Mesendoderm (in vitro differentiated cells): ENCODE measurements at regions not wholly inside any gene's neighbourhood (a gene's known extent, or its start where the extent isn't known, plus 50 kb on each side); places are given as distances from the start of the nearest gene placed in this dataset.

Source experiments
- DNase-seq: peaks from one replicate; pipeline ENCODE4 v3.0.0; 2013
- H2AK5ac ChIP-seq: 2 replicates; pipeline ENCODE4 v1.6.1; 2013; ENCODE audit warnings: low read length, inconsistent platforms
- H2BK120ac ChIP-seq: 2 replicates; pipeline ENCODE4 v1.6.1; 2013; ENCODE audit warnings: low read depth, mild to moderate bottlenecking, low read length, moderate library complexity, mixed read lengths
- H2BK15ac ChIP-seq: replicated peaks from 2 replicates; pipeline ENCODE4 v1.6.1; 2013; ENCODE audit warnings: low read depth, mild to moderate bottlenecking, moderate library complexity
- H2BK5ac ChIP-seq: 2 replicates; pipeline ENCODE4 v1.6.1; 2013; ENCODE audit warnings: low read length, inconsistent platforms
- H3K18ac ChIP-seq: 2 replicates; pipeline ENCODE4 v1.6.1; 2013; ENCODE audit warnings: mild to moderate bottlenecking, low read length, mixed read lengths
- H3K23ac ChIP-seq: one replicate; pipeline ENCODE4 v1.6.1; 2013; ENCODE audit warnings: low read length
- H3K27ac ChIP-seq: 2 replicates; pipeline ENCODE4 v1.5.1; 2013; ENCODE audit warnings: low read depth, mild to moderate bottlenecking, inconsistent platforms, low read length, moderate library complexity
- H3K27me3 ChIP-seq: 2 replicates; pipeline ENCODE4 v1.6.1; 2013; ENCODE audit warnings: low read length, control low read depth, mild to moderate bottlenecking, inconsistent platforms; ENCODE audit not compliant: insufficient read depth, poor library complexity
- H3K36me3 ChIP-seq: 2 replicates; pipeline ENCODE4 v1.6.1; 2013; ENCODE audit warnings: low read length, inconsistent platforms; ENCODE audit not compliant: control insufficient read depth, insufficient read depth
- H3K4ac ChIP-seq: one replicate; pipeline ENCODE4 v1.6.1; 2013; ENCODE audit warnings: low read depth, mild to moderate bottlenecking, low read length, moderate library complexity
- H3K4me1 ChIP-seq: 2 replicates; pipeline ENCODE4 v1.6.1; 2013; ENCODE audit warnings: low read depth, low read length, inconsistent platforms; ENCODE audit not compliant: control insufficient read depth
- H3K4me2 ChIP-seq: 2 replicates; pipeline ENCODE4 v1.6.1; 2013; ENCODE audit warnings: low read length
- H3K4me3 ChIP-seq: 2 replicates; pipeline ENCODE4 v1.5.1; 2013; ENCODE audit warnings: mild to moderate bottlenecking, low read length
- H3K56ac ChIP-seq: one replicate; pipeline ENCODE4 v1.6.1; 2013; ENCODE audit warnings: low read length
- H3K79me1 ChIP-seq: 2 replicates; pipeline ENCODE4 v1.6.1; 2013; ENCODE audit warnings: low read length, inconsistent platforms
- H3K79me2 ChIP-seq: 2 replicates; pipeline ENCODE4 v1.6.1; 2013; ENCODE audit warnings: mild to moderate bottlenecking, low read length; ENCODE audit not compliant: control insufficient read depth, insufficient read depth
- H3K9ac ChIP-seq: 2 replicates; pipeline ENCODE4 v1.6.1; 2013; ENCODE audit warnings: low read length, inconsistent platforms
- H4K5ac ChIP-seq: one replicate; pipeline ENCODE4 v1.6.1; 2013; ENCODE audit warnings: low read length
- H4K8ac ChIP-seq: one replicate; pipeline ENCODE4 v1.6.1; 2013; ENCODE audit warnings: low read depth, mild to moderate bottlenecking, control low read depth, low read length, moderate library complexity
- WGBS: extraction: QIAGEN DNeasy Blood & Tissue Kit; methylation state at CpG from one replicate; pipeline ENCODE4 v1.1.7; 2013; ENCODE audit warnings: low lambda C conversion rate, missing lambda C conversion rate; ENCODE audit not compliant: insufficient coverage; ENCODE audit errors: extremely low coverage; 5-methylcytosine and 5-hydroxymethylcytosine counted together

DNA sequence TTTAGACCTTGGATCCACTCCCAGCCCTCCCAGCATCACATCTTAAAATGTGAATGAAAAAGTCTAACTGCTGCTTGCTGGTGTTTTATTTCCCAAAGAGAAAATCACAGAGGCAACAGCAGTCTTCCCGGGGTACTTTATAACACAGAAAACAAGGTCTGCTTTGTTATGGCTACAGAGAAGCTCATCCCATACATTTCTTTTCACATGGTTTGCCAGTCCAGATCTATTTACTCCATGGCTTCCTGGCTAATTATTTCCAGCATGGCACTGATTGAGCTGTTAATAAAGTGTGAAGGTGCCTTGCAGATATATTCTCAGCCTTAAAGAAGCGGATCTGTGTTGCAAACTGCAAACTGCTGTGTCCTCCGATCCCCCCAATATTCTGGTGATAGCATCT lies 466.1 kb upstream of the CFAP20DC start:
- Histone ChIP-seq H3K56ac (no peak overlapping the region), H2BK120ac (no peak overlapping the region), H3K4ac (no peak overlapping the region), H4K5ac (no peak overlapping the region), H3K4me1 (peaks cover 2% of the 10 kb centered on the region), H3K36me3 (no peaks in the 10 kb centered on the region), H3K27ac (no peak overlapping the region), H3K23ac (no peak overlapping the region), H3K4me3 (no peak overlapping the region), H3K79me1 (no peaks in the 10 kb centered on the region), H2AK5ac (no peak overlapping the region), H2BK5ac (no peak overlapping the region), H3K9ac (no peak overlapping the region), H2BK15ac (no peak overlapping the region), H4K8ac (no peak overlapping the region), H3K18ac (no peak overlapping the region), H3K27me3 (no peaks in the 10 kb centered on the region), H3K79me2 (no peaks in the 10 kb centered on the region), H3K4me2 (no peak overlapping the region)
- peak; percentile 49 for DNase-seq
- no CpG with 5 or more reads among the region's 3 CpGs for WGBS

- H3K79me1 ChIP-seq: no peaks in the 10 kb centered on the region
- no peak overlapping the region for H2BK5ac ChIP-seq
- H3K4me2 ChIP-seq: no peak overlapping the region
- H2BK120ac ChIP-seq: no peak overlapping the region
- H3K23ac ChIP-seq: no peak overlapping the region
- H3K36me3 ChIP-seq: no peaks in the 10 kb centered on the region
- WGBS: no CpG with 5 or more reads among the region's 7 CpGs
- no peak overlapping the region for H2BK15ac ChIP-seq
- no peak overlapping the region for H4K8ac ChIP-seq
- no peak overlapping the region for H3K4me3 ChIP-seq
- no peaks in the 10 kb centered on the region for H3K79me2 ChIP-seq
- no peak overlapping the region for H3K4ac ChIP-seq
- H3K9ac ChIP-seq: no peak overlapping the region
- DNase-seq: peak; percentile 31
- no peak overlapping the region for H3K56ac ChIP-seq
- H4K5ac ChIP-seq: no peak overlapping the region
- no peak overlapping the region for H3K18ac ChIP-seq
- no peaks in the 10 kb centered on the region for H3K27me3 ChIP-seq
- H3K27ac ChIP-seq: no peak overlapping the region
- peaks cover 2% of the 10 kb centered on the region for H3K4me1 ChIP-seq
- H2AK5ac ChIP-seq: no peak overlapping the region
Measured at GRCh38 chr3:59514865-59515482, 465.1 kb upstream of the CFAP20DC start.

DNA sequence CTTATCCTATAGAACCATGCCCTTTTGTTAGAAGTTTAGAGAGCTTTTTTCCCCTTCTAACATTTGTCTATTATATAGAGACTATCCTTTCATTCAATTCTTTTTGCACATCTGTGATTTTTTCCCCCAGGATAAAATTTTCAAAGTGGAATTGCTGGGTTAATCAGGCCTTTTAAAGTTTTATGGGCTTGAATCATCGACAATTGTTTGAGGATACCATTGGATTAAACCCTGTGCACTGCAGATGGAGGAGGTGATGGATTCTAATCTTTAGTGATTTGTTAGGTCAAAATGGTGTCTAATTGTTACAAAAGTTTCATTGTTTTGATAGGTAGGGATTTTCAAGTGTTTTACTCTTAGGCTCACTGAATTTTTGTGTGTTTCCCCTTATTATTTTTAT lies 463.7 kb upstream of the CFAP20DC start:
- H3K4me1 ChIP-seq: no peaks in the 10 kb centered on the region
- H2BK5ac ChIP-seq: no peak overlapping the region
- no peak overlapping the region for H3K4me3 ChIP-seq
- H4K5ac ChIP-seq: no peak overlapping the region
- no peak overlapping the region for H3K4ac ChIP-seq
- no peak overlapping the region for H2BK15ac ChIP-seq
- DNase-seq: no peak
- H2AK5ac ChIP-seq: no peak overlapping the region
- no peak overlapping the region for H3K27ac ChIP-seq
- H3K9ac ChIP-seq: no peak overlapping the region
- WGBS: no CpG with 5 or more reads among the region's 1 CpG
- H3K79me2 ChIP-seq: no peaks in the 10 kb centered on the region
- no peaks in the 10 kb centered on the region for H3K27me3 ChIP-seq
- H4K8ac ChIP-seq: no peak overlapping the region
- H3K36me3 ChIP-seq: no peaks in the 10 kb centered on the region
- H3K4me2 ChIP-seq: no peak overlapping the region
- no peak overlapping the region for H3K18ac ChIP-seq
- H3K79me1 ChIP-seq: no peaks in the 10 kb centered on the region
- no peak overlapping the region for H3K23ac ChIP-seq
- H2BK120ac ChIP-seq: no peak overlapping the region
- H3K56ac ChIP-seq: no peak overlapping the region

DNA sequence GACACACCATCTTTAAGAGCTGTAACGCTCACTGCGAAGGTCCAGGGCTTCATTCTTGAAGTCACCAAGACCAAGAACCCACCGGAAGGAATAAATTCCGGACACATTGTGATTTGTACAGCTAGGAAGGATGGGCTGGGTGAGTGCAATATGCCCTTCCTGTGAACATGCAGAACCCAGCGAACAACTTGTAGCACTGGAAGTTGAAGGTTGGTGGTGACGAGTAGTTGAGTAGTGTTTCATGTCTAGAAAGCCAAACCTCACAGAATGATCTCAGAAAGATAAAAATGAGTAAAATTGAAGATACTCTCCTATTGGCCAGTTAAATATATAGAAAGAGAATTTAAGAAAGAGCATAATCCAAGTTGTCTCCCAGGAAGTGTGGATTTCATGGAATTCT lies 462.2 kb upstream of the CFAP20DC start:
- Histone ChIP-seq H3K4me2 (no peak overlapping the region), H3K18ac (no peak overlapping the region), H2BK120ac (no peak overlapping the region), H4K8ac (no peak overlapping the region), H2AK5ac (no peak overlapping the region), H3K56ac (no peak overlapping the region), H3K23ac (no peak overlapping the region), H3K79me1 (no peaks in the 10 kb centered on the region), H3K4me1 (no peaks in the 10 kb centered on the region), H3K27ac (no peak overlapping the region), H3K27me3 (no peaks in the 10 kb centered on the region), H2BK5ac (no peak overlapping the region), H3K36me3 (no peaks in the 10 kb centered on the region), H3K4ac (no peak overlapping the region), H3K4me3 (no peak overlapping the region), H3K79me2 (no peaks in the 10 kb centered on the region), H2BK15ac (no peak overlapping the region), H3K9ac (no peak overlapping the region), H4K5ac (no peak overlapping the region)
- no CpG with 5 or more reads among the region's 6 CpGs for WGBS
- DNase-seq: no peak

- no peak overlapping the region for H4K5ac ChIP-seq
- H3K4me1 ChIP-seq: no peaks in the 10 kb centered on the region
- H3K4me3 ChIP-seq: no peak overlapping the region
- no peak for DNase-seq
- no peaks in the 10 kb centered on the region for H3K36me3 ChIP-seq
- H3K4ac ChIP-seq: no peak overlapping the region
- no peak overlapping the region for H3K18ac ChIP-seq
- no peak overlapping the region for H2BK5ac ChIP-seq
- no peak overlapping the region for H3K27ac ChIP-seq
- no peak overlapping the region for H3K9ac ChIP-seq
- H2BK120ac ChIP-seq: no peak overlapping the region
- H4K8ac ChIP-seq: no peak overlapping the region
- H3K27me3 ChIP-seq: no peaks in the 10 kb centered on the region
- no peak overlapping the region for H3K56ac ChIP-seq
- no CpG with 5 or more reads among the region's 4 CpGs for WGBS
- no peak overlapping the region for H2AK5ac ChIP-seq
- no peak overlapping the region for H2BK15ac ChIP-seq
- no peaks in the 10 kb centered on the region for H3K79me2 ChIP-seq
- peak overlapping the region; percentile 97 for H3K23ac ChIP-seq
- H3K4me2 ChIP-seq: no peak overlapping the region
- H3K79me1 ChIP-seq: no peaks in the 10 kb centered on the region
Measured at GRCh38 chr3:59510576-59510975, 460.8 kb upstream of the CFAP20DC start.

DNA sequence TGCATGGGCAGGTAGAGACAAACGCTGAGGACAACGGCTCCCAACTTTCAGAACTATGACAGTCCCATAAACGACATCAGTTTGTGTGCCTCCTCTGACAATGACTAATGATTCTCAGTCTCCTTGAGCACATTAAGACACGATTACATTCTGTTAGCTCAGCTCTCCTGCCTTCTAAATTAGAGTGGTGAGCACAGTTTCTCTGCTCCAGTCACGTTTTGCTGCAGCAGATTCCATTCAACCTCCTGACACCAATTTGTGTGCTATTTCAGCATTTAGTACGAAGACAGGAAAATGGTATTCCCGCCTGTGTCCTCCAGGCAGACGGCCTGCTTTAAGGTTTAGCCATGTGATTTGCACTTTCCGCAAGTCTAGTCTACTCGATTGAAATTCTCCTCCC lies 458.4 kb upstream of the CFAP20DC start:
- Histone ChIP-seq H3K36me3 (no peaks in the 10 kb centered on the region), H3K9ac (no peak overlapping the region), H3K18ac (no peak overlapping the region), H3K4me2 (no peak overlapping the region), H3K27me3 (no peaks in the 10 kb centered on the region), H3K4me1 (no peaks in the 10 kb centered on the region), H3K23ac (no peak overlapping the region), H2BK120ac (no peak overlapping the region), H3K4ac (no peak overlapping the region), H2BK15ac (no peak overlapping the region), H4K5ac (no peak overlapping the region), H4K8ac (no peak overlapping the region), H3K79me2 (no peaks in the 10 kb centered on the region), H3K56ac (no peak overlapping the region), H2BK5ac (no peak overlapping the region), H3K4me3 (no peak overlapping the region), H2AK5ac (no peak overlapping the region), H3K79me1 (no peaks in the 10 kb centered on the region), H3K27ac (no peak overlapping the region)
- WGBS: no CpG with 5 or more reads among the region's 10 CpGs
- no peak for DNase-seq
